HepG2 (cell line): ENCODE measurements at regions not wholly inside any gene's neighbourhood (a gene's known extent, or its start where the extent isn't known, plus 50 kb on each side); places are given as distances from the start of the nearest gene placed in this dataset.

Source experiments
- ATAC-seq: fragments of 200-7000 bp; cut with Tn5 transposase; 3 replicates; pipeline ENCODE4 v1.9.1; 2020; ENCODE audit warnings: mild to moderate bottlenecking, moderate library complexity
- BruUV-seq: library from RNA; stranded (reverse); fragments of 400-500 nt; replicated peaks from 2 replicates; lab custom pipeline; 2021; lab: Mats Ljungman, UMichigan
- CTCF ChIA-PET: fragments of 300-600 bp; formaldehyde crosslinking; extraction: SDS; loops from one replicate; lab custom pipeline; 2021; ENCODE audit warnings: low total read pairs, inconsistent platforms, low intra/inter-chr PET ratio; lab: Yijun Ruan, JAX
- POLR2A ChIA-PET: fragments of 350-600 bp; sonication (Branson Sonifier 250); formaldehyde crosslinking; loops from one replicate; lab custom pipeline; 2020; ENCODE audit warnings: antibody characterized with exemption, inconsistent platforms; lab: Yijun Ruan, JAX
- DNase-seq: peaks from one replicate; pipeline ENCODE4 v3.0.0-alpha.2; 2015; ENCODE audit warnings: low spot score
- FAIRE-seq: peaks from 3 replicates; lab custom pipeline; 2011; peaks lifted over from hg19 to GRCh38; lab: Jason Lieb, UNC
- H2AFZ ChIP-seq: one replicate; pipeline ENCODE4 v1.6.1; 2011; ENCODE audit warnings: low read length, inconsistent platforms
- H3K27ac ChIP-seq: fragments of 300-600 bp; 3 replicates; pipeline ENCODE4 v1.8.0; 2011; ENCODE audit warnings: mixed run types, mild to moderate bottlenecking, mixed read lengths, low read length, inconsistent platforms; ENCODE audit not compliant: insufficient read depth; ENCODE audit errors: extremely low read length
- H3K27me3 ChIP-seq, 2 experiments: fragments of 200-600 bp in 1 of 2; 2 replicates in 1 of 2; 3 replicates in 1 of 2; pipeline versions ENCODE4 v1.6.0 to v1.8.0; 2011; ENCODE audit warnings: low read length in 2 of 2, mild to moderate bottlenecking in 2 of 2, moderate library complexity in 2 of 2, inconsistent platforms in 1 of 2; ENCODE audit not compliant: insufficient read depth in 2 of 2, control insufficient read depth in 1 of 2
- H3K36me3 ChIP-seq, 2 experiments: fragments of 200-600 bp in 1 of 2; replicated peaks in 1 of 2; 2 replicates in 1 of 2; 3 replicates in 1 of 2; pipeline versions ENCODE4 v1.5.1 to v1.8.0; 2011; ENCODE audit warnings: low read length in 2 of 2, inconsistent platforms in 1 of 2; ENCODE audit not compliant: insufficient read depth in 2 of 2, control insufficient read depth in 1 of 2
- H3K4me1 ChIP-seq: 2 replicates; pipeline ENCODE4 v1.5.1; 2012; ENCODE audit warnings: low read length, inconsistent platforms; ENCODE audit not compliant: insufficient read depth
- H3K4me2 ChIP-seq: 2 replicates; pipeline ENCODE4 v1.6.0; 2011; ENCODE audit warnings: low read depth, low read length, inconsistent platforms
- H3K4me3 ChIP-seq, 3 experiments: fragments of 200-600 bp in 1 of 3; sonication (generic), shearing (Covaris generic) in 1 of 3; replicated peaks in 1 of 3; 2 replicates each; pipeline ENCODE4 v1.5.1; 2011 to 2016; ENCODE audit warnings: low read length in 3 of 3, inconsistent platforms in 2 of 3, low read depth in 2 of 3, mild to moderate bottlenecking in 2 of 3, control low read depth in 1 of 3, mixed read lengths in 1 of 3; ENCODE audit not compliant: insufficient read depth in 1 of 3
- H3K79me2 ChIP-seq: one replicate; pipeline ENCODE4 v1.6.1; 2011; ENCODE audit warnings: low read length, inconsistent platforms; ENCODE audit not compliant: insufficient read depth
- H3K9ac ChIP-seq: 2 replicates; pipeline ENCODE4 v1.6.0; 2011; ENCODE audit warnings: mild to moderate bottlenecking, low read depth, low read length, inconsistent platforms; ENCODE audit not compliant: insufficient read depth
- H3K9me3 ChIP-seq: 2 replicates; pipeline ENCODE4 v1.5.1; 2012; ENCODE audit warnings: mild to moderate bottlenecking, low read length
- H4K20me1 ChIP-seq: 2 replicates; pipeline ENCODE4 v1.6.0; 2011; ENCODE audit warnings: inconsistent platforms, mild to moderate bottlenecking, low read length, moderate library complexity; ENCODE audit not compliant: insufficient read depth
- DR1 ChIP-seq: sonication (generic); formaldehyde crosslinking; IDR thresholded peaks from 2 replicates; pipeline ENCODE4 v1.8.0; 2021; ENCODE audit warnings: mild to moderate bottlenecking, missing genetic modification reagents, inconsistent platforms
- SP4 ChIP-seq: sonication (generic); formaldehyde crosslinking; IDR thresholded peaks from 2 replicates; pipeline ENCODE4 v1.8.1; 2023; ENCODE audit warnings: mild to moderate bottlenecking, missing genetic modification reagents
- ZNF710 ChIP-seq: sonication (generic); formaldehyde crosslinking; IDR thresholded peaks from 2 replicates; pipeline ENCODE4 v1.5.0; 2020; ENCODE audit warnings: mild to moderate bottlenecking, missing genetic modification reagents, borderline replicate concordance
- WGBS: methylation state at CpG from one replicate; pipeline ENCODE4 v1.1.6; 2017; ENCODE audit warnings: low lambda C conversion rate; 5-methylcytosine and 5-hydroxymethylcytosine counted together
- in situ Hi-C: cut with HindIII; loops from 2 replicates; pipeline ENCODE4 v1.10.0; 2017; ENCODE audit warnings: low pct_unique_long_range_greater_than_20kb; ENCODE audit not compliant: extremely low pct_ligation_motif_present
- intact Hi-C: fragments of 100-400 bp; cut with micrococcal nuclease; formaldehyde crosslinking; loops from one replicate; pipeline ENCODE4 v1.10.0; 2022; ENCODE audit not compliant: unreplicated experiment
- TF ChIP-seq, protein P1 (sequence below): sonication (generic); formaldehyde crosslinking; conservative IDR thresholded peaks from 2 replicates; pipeline ENCODE4 v1.4.0; 2020; ENCODE audit warnings: missing genetic modification reagents

DNA sequence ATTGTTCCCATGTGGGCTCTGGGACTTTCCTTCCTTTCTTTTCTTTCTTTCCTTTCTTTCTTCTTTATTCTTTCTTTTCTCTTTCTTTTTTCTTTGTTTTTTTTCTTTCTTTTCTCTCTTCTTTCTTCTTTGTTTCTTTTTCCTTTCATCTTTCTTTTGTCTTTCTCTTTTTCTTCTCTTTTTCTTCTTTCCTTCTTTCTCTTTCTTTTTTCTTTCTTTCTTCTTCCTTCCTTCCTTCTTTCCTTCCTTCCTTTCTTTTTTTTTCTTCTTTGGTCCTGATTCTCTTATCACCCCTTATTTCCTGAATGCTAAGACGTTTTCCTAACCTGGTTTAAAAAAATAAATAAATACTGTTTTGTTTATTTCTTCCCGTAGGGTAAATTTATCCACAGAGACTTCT lies 93.2 kb downstream of the CRLF2 start:
- FAIRE-seq, result no peak

More for the DNA sequence above, 93.2 kb downstream of the CRLF2 start:
- Histone ChIP-seq H3K4me1 (no peaks in the 10 kb centered on the region), H3K9ac (no peak overlapping the region), H3K4me3 (no peak overlapping the region), H3K9me3 (no peaks in the 10 kb centered on the region), H4K20me1 (no peaks in the 10 kb centered on the region), H3K27me3 (no peaks in the 10 kb centered on the region; a peak in 1 of 5 replicates), H3K79me2 (no peaks in the 10 kb centered on the region), H3K4me2 (no peak overlapping the region), H2AFZ (no peak overlapping the region), H3K36me3 (no peaks in the 10 kb centered on the region)
- BruUV-seq, result no TSS peak
- intact Hi-C loops, result no loop called here
- 22% methylated on average over 2 of the region's 2 CpGs for WGBS
- DNase-seq (no peak), ATAC-seq (no peak)
- in situ Hi-C loops, result no loop called here
- CTCF ChIA-PET, result no interaction called here
- TF ChIP-seq DR1 (no peak), ZNF710 (no peak), SP4 (CRISPR knock-in tag) (no peak)
- TF ChIP-seq, protein P1, sequence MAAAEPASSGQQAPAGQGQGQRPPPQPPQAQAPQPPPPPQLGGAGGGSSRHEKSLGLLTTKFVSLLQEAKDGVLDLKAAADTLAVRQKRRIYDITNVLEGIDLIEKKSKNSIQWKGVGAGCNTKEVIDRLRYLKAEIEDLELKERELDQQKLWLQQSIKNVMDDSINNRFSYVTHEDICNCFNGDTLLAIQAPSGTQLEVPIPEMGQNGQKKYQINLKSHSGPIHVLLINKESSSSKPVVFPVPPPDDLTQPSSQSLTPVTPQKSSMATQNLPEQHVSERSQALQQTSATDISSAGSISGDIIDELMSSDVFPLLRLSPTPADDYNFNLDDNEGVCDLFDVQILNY (CRISPR knock-in tag), result no peak
- TF ChIP-seq, all 625 proteins: peak for 0
- POLR2A ChIA-PET, result no interaction called here
- H3K27ac ChIP-seq, result no peak overlapping the region
